ENCODE measurements at regions not wholly inside any gene's neighbourhood (a gene's known extent, or its start where the extent isn't known, plus 50 kb on each side); places are given as distances from the start of the nearest gene placed in this dataset.

DNA sequence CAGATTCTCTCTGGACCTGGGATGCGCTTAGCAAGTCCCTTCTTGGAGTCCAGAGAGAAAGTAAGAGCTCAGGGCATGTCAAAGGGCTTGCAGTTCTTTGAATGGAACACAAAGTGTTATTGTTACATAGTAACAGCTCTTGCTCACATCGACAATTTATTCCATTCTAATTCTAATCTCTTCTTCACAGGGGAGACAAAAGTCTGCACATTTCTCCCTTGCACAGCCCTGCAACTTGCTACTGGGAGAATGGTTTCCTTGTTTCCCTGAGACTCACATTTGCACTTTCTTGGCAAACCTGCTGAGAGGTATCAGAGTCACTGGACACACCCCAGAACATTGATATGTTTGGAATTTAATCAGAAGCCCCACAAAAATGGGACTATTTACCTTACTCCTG is 209.9 kb upstream of the IGF1 start:
- Histone ChIP-seq H3K4me1 (ENCODE audit: low read depth) (no peaks in the 10 kb centered on the region), H3K27me3 (no peaks in the 10 kb centered on the region), H3K4me3 (no peak overlapping the region), H3K27ac (no peak overlapping the region), H3K9me3 (ENCODE audit: low read depth) (no peaks in the 10 kb centered on the region), H3K36me3 (no peaks in the 10 kb centered on the region)
- DNase-seq (ENCODE audit: low read depth in 1 of 2, low spot score in 1 of 2) = no peak
- TF ChIP-seq, protein P1, sequence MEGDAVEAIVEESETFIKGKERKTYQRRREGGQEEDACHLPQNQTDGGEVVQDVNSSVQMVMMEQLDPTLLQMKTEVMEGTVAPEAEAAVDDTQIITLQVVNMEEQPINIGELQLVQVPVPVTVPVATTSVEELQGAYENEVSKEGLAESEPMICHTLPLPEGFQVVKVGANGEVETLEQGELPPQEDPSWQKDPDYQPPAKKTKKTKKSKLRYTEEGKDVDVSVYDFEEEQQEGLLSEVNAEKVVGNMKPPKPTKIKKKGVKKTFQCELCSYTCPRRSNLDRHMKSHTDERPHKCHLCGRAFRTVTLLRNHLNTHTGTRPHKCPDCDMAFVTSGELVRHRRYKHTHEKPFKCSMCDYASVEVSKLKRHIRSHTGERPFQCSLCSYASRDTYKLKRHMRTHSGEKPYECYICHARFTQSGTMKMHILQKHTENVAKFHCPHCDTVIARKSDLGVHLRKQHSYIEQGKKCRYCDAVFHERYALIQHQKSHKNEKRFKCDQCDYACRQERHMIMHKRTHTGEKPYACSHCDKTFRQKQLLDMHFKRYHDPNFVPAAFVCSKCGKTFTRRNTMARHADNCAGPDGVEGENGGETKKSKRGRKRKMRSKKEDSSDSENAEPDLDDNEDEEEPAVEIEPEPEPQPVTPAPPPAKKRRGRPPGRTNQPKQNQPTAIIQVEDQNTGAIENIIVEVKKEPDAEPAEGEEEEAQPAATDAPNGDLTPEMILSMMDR (IDR thresholded peaks at IDR 0.05; ENCODE audit: low read depth, low read length) = no peak

DNA sequence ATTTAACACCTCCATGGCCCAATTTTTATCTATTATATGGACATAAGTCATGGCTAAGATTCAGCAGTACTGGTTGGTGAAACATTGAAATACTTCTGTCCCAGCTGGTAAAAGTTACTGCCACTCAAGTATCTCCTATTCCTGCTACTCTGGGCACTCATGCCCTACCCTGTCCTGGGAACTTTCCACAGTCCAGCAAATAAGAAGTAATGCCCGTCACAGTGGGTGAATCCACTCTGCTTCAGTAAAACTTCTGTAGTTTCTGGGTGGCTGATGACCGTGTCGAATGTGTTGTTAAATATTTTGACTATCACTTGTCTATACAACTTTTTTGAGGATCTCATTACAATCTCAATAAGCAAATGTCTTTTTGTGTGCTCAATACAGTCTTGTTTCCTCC is 209.3 kb upstream of the IGF1 start:
- Histone ChIP-seq H3K27me3 (no peaks in the 10 kb centered on the region), H3K4me1 (ENCODE audit: low read depth) (no peaks in the 10 kb centered on the region), H3K9me3 (ENCODE audit: low read depth) (no peaks in the 10 kb centered on the region), H3K36me3 (no peaks in the 10 kb centered on the region), H3K27ac (no peak overlapping the region), H3K4me3 (no peak overlapping the region)
- TF ChIP-seq, protein P1 (IDR thresholded peaks at IDR 0.05; ENCODE audit: low read depth, low read length) = no peak
- no peak for DNase-seq (ENCODE audit: low read depth in 1 of 2, low spot score in 1 of 2)

DNA sequence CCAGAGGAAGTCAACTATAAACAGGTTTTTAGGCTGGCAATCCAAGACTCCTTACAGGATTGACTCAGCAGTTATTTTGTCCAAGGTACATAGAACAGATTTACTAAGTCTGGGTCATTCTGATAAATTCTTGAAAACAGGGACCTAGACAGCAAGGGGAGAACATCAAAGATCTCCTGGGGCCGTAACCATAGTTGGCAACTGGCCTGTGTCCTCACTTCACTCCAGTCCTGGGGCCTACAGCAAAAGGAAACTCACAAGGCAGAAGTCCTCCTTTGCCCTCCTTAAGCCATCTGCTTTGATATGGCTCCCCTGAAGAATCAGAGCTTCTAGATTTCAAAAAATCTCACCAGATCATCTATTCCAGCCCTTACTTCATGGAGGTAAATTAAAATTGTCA is 207.2 kb upstream of the IGF1 start:
- TF ChIP-seq, protein P1 (IDR thresholded peaks at IDR 0.05; ENCODE audit: low read depth, low read length) = no peak
- no peaks in the 10 kb centered on the region for H3K27me3 ChIP-seq
- DNase-seq (ENCODE audit: low read depth in 1 of 2, low spot score in 1 of 2) = no peak
- H3K27ac ChIP-seq = no peak overlapping the region
- no peak overlapping the region for H3K4me3 ChIP-seq
- no peaks in the 10 kb centered on the region for H3K36me3 ChIP-seq
- no peaks in the 10 kb centered on the region for H3K9me3 ChIP-seq (ENCODE audit: low read depth)
- no peaks in the 10 kb centered on the region for H3K4me1 ChIP-seq (ENCODE audit: low read depth)

DNA sequence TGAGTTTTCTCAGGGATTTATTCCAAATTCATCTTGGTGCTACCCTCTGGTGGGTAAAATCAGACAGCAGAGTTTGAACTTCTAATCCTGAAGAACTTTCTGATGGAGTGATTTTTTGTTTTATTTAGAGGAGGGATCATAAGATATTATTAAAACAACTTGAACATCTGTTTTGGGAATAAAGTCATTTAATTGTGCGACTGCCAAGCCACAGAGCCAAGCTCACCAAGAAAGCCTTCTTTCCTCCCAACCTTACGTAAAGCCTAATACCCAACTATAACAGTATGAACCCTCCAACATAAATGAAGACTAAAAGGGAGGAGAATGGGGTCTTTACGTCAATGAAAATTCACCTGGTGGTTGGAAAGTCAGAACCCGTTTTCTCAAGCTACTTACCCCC is 205.5 kb upstream of the IGF1 start:
- no peaks in the 10 kb centered on the region for H3K27me3 ChIP-seq
- TF ChIP-seq, protein P1 (IDR thresholded peaks at IDR 0.05; ENCODE audit: low read depth, low read length) = no peak
- H3K36me3 ChIP-seq = no peaks in the 10 kb centered on the region
- no peaks in the 10 kb centered on the region for H3K9me3 ChIP-seq (ENCODE audit: low read depth)
- H3K4me1 ChIP-seq (ENCODE audit: low read depth) = no peaks in the 10 kb centered on the region
- no peak overlapping the region for H3K4me3 ChIP-seq
- H3K27ac ChIP-seq = no peak overlapping the region
- no peak for DNase-seq (ENCODE audit: low read depth in 1 of 2, low spot score in 1 of 2)

DNA sequence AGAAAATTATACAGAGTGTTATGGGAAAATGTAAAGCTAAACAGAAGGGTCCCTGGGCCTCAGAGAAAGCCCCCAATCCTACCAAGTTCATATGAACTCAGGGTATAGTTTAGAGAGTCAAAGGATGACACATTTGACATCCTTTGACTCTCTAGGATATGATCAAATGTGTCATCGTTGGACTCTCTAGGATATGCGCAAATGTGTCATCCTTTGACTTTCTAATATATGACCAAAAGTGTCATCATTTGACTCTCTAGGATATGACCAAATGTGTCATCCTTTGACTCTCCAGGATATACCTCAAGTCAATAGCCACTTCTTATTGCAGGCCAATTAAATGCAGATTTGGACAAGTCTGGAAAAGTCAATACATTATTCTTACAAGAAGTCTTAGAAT is 204.8 kb upstream of the IGF1 start:
- DNase-seq (ENCODE audit: low read depth in 1 of 2, low spot score in 1 of 2) = no peak
- Histone ChIP-seq H3K9me3 (ENCODE audit: low read depth) (no peaks in the 10 kb centered on the region), H3K36me3 (no peaks in the 10 kb centered on the region), H3K27me3 (no peaks in the 10 kb centered on the region), H3K4me3 (no peak overlapping the region), H3K27ac (no peak overlapping the region), H3K4me1 (ENCODE audit: low read depth) (no peaks in the 10 kb centered on the region)
- TF ChIP-seq, protein P1 (IDR thresholded peaks at IDR 0.05; ENCODE audit: low read depth, low read length) = no peak

All from cardiac muscle cell (in vitro differentiated cells and primary cell).